Bronchial epithelial cell (primary cell): ENCODE measurements at regions not wholly inside any gene's neighbourhood (a gene's known extent, or its start where the extent isn't known, plus 50 kb on each side); places are given as distances from the start of the nearest gene placed in this dataset.

Experiments
- DNase-seq: peaks from one replicate; pipeline ENCODE4 v3.0.0-alpha.2; 2010; ENCODE audit warnings: low read depth
- FAIRE-seq: peaks from 2 replicates; lab custom pipeline; 2011; peaks lifted over from hg19 to GRCh38; lab: Jason Lieb, UNC
- H3K27me3 ChIP-seq: 2 replicates; pipeline ENCODE4 v1.5.1; 2011; ENCODE audit warnings: low read length; ENCODE audit not compliant: control insufficient read depth, insufficient read depth
- H3K36me3 ChIP-seq: 2 replicates; pipeline ENCODE4 v1.5.1; 2011; ENCODE audit warnings: low read length; ENCODE audit not compliant: control insufficient read depth, insufficient read depth
- H3K4me3 ChIP-seq: 2 replicates; pipeline ENCODE4 v1.5.1; 2011; ENCODE audit warnings: mild to moderate bottlenecking, low read depth, low read length, control low read depth
- CTCF ChIP-seq: IDR thresholded peaks from 2 replicates; pipeline ENCODE4 v1.5.1; 2011; ENCODE audit warnings: mild to moderate bottlenecking, moderate library complexity, low read length, control low read depth, inconsistent platforms; ENCODE audit not compliant: insufficient read depth, severe bottlenecking

- Histone ChIP-seq H3K27me3 (no peaks in the 10 kb centered on the region), H3K4me3 (no peak overlapping the region), H3K36me3 (no peaks in the 10 kb centered on the region)
- FAIRE-seq = no peak
- no peak for TF ChIP-seq CTCF
- DNase-seq = no peak
Observed at GRCh38 chr3:27930052-27930602, 208.0 kb upstream of the EOMES start.

- H3K4me3 ChIP-seq = no peak overlapping the region
- FAIRE-seq (no peak), DNase-seq (no peak)
- H3K36me3 ChIP-seq = no peaks in the 10 kb centered on the region
- TF ChIP-seq CTCF = no peak
- H3K27me3 ChIP-seq = no peaks in the 10 kb centered on the region
Observed at GRCh38 chr3:27935492-27935891, 213.4 kb upstream of the EOMES start.

- no peaks in the 10 kb centered on the region for H3K36me3 ChIP-seq
- H3K4me3 ChIP-seq = no peak overlapping the region
- no peak for FAIRE-seq
- no peak for TF ChIP-seq CTCF
- H3K27me3 ChIP-seq = no peaks in the 10 kb centered on the region
- peak; percentile 28 for DNase-seq
Observed at GRCh38 chr3:27939521-27939920, 217.4 kb upstream of the EOMES start.

- no peak for TF ChIP-seq CTCF
- H3K36me3 ChIP-seq = no peaks in the 10 kb centered on the region
- DNase-seq (peak; percentile 12), FAIRE-seq (no peak)
- no peaks in the 10 kb centered on the region for H3K27me3 ChIP-seq
- no peak overlapping the region for H3K4me3 ChIP-seq
Observed at GRCh38 chr3:27939940-27940339, 217.8 kb upstream of the EOMES start.

GRCh38 chr3:27943106-27943505, 221.0 kb upstream of the EOMES start:
- peak; percentile 23 for DNase-seq
- FAIRE-seq = no peak
- Histone ChIP-seq H3K4me3 (no peak overlapping the region), H3K27me3 (peaks cover 2% of the 10 kb centered on the region), H3K36me3 (no peaks in the 10 kb centered on the region)
- TF ChIP-seq CTCF = peak; percentile 26

GRCh38 chr3:27945229-27945628, 223.1 kb upstream of the EOMES start:
- TF ChIP-seq CTCF = no peak
- Histone ChIP-seq H3K36me3 (no peaks in the 10 kb centered on the region), H3K27me3 (peaks cover 2% of the 10 kb centered on the region), H3K4me3 (no peak overlapping the region)
- DNase-seq = no peak
- FAIRE-seq = no peak
